Prostate gland (tissue), 2 donors: ENCODE measurements at regions not wholly inside any gene's neighbourhood (a gene's known extent, or its start where the extent isn't known, plus 50 kb on each side); places are given as distances from the start of the nearest gene placed in this dataset.

Source experiments
- DNase-seq: peaks from one replicate; pipeline ENCODE4 v3.0.0-alpha.2; 2019; ENCODE audit warnings: low spot score
- H3K27ac ChIP-seq, 2 donors: fragments of 200-600 bp; sonication (generic); 2 replicates each; pipeline ENCODE4 v1.5.1; 2017 to 2019
- H3K27me3 ChIP-seq: fragments of 200-600 bp; sonication (generic); replicated peaks from 2 replicates; pipeline ENCODE4 v1.5.1; 2019; ENCODE audit not compliant: insufficient read depth
- H3K36me3 ChIP-seq, 2 donors: fragments of 200-600 bp; sonication (generic); 1 replicate in 1 of 2; 2 replicates in 1 of 2; pipeline versions ENCODE4 v1.5.1 to v1.8.1; 2017 to 2019
- H3K4me1 ChIP-seq: fragments of 200-600 bp; sonication (generic); replicated peaks from 2 replicates; pipeline ENCODE4 v1.5.1; 2019
- H3K4me3 ChIP-seq, 2 donors: fragments of 200-600 bp; sonication (generic); 2 replicates each; pipeline ENCODE4 v1.5.1; 2017 to 2019
- H3K9me3 ChIP-seq: fragments of 200-600 bp; sonication (generic); 2 replicates; pipeline ENCODE4 v1.5.1; 2017
- CTCF ChIP-seq, 4 experiments: fragments of 200-600 bp in 2 of 4; fragments of 450-650 bp in 2 of 4; sonication (generic) in 2 of 4; IDR thresholded peaks; 1 replicate in 3 of 4; 2 replicates in 1 of 4; pipeline ENCODE4 v1.5.1; 2016 to 2019; ENCODE audit warnings: antibody characterized with exemption in 4 of 4, mild to moderate bottlenecking in 2 of 4, moderate library complexity in 2 of 4
- POLR2A ChIP-seq: fragments of 450-650 bp; IDR thresholded peaks from one replicate; pipeline ENCODE4 v1.6.1; 2016; ENCODE audit warnings: antibody characterized with exemption, mild to moderate bottlenecking
- POLR2AphosphoS5 ChIP-seq: sonication (generic); formaldehyde crosslinking; IDR thresholded peaks from one replicate; pipeline ENCODE4 v1.6.1; 2017; ENCODE audit warnings: antibody characterized with exemption
- WGBS: methylation state at CpG from one replicate; pipeline ENCODE4 v1.1.5; 2018; 5-methylcytosine and 5-hydroxymethylcytosine counted together
- intact Hi-C: fragments of 100-400 bp; cut with DNase I; formaldehyde crosslinking; loops from one replicate; pipeline ENCODE4 v1.14.2; 2022

- no peak overlapping the region for H3K4me3 ChIP-seq
- DNase-seq = no peak
- intact Hi-C loops = no loop called here
- no peak for TF ChIP-seq CTCF (IDR thresholded peaks at IDR 0.05)
- H3K4me1 ChIP-seq = no peaks in the 10 kb centered on the region
- H3K36me3 ChIP-seq = no peaks in the 10 kb centered on the region
- H3K9me3 ChIP-seq = no peaks in the 10 kb centered on the region
- no peak overlapping the region for H3K27ac ChIP-seq
- WGBS = 72% methylated on average over 5 of the region's 5 CpGs
- H3K27me3 ChIP-seq = no peaks in the 10 kb centered on the region
Observed at GRCh38 chr11:82117362-82117761, 616.3 kb downstream of the FAM181B start.

DNA sequence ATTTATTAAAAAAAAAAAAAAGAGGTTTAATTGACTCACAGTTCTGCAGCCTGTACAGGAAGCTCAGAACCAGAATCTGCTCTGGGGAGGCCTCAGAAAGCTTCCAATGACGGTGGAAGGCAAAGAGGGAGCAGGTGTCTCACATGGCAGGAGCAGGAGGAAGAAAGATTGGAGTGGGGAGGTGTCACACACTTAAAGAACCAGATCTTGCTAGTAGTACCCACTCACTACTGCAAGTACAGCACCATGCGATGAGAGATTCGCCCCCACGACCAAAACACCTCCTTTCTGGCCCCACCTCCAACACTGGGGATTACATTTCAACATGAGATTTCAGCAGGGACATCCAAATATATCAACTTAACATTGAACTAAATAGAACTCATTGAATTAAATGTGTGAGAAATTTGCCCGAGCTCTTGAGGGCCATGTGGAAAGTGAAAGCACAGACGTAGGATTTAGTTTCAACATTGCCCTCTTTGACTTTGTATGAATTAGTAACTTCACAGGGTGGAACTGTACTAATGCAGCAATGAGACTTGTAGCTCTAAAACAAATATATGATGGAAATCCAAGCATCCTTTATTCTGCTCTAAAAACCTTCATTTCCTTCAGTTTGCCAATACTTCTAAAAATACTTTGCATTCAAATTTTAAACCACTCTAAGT lies 628.2 kb downstream of the FAM181B start:
- H3K4me3 ChIP-seq = no peak overlapping the region
- no peak overlapping the region for H3K27ac ChIP-seq
- H3K9me3 ChIP-seq = no peaks in the 10 kb centered on the region
- no peaks in the 10 kb centered on the region for H3K36me3 ChIP-seq
- no peaks in the 10 kb centered on the region for H3K4me1 ChIP-seq
- no peaks in the 10 kb centered on the region for H3K27me3 ChIP-seq
- 65% methylated on average over 6 of the region's 6 CpGs for WGBS
- intact Hi-C loops = no loop called here
- TF ChIP-seq POLR2A (no peak), POLR2AphosphoS5 (no peak), CTCF (IDR thresholded peaks at IDR 0.05) (no peak)
- no peak for DNase-seq

GRCh38 chr11:82092904-82093303 lies 640.8 kb downstream of the FAM181B start:
- TF ChIP-seq POLR2A = no peak
- no peak for TF ChIP-seq POLR2AphosphoS5
- no peak for TF ChIP-seq CTCF (IDR thresholded peaks at IDR 0.05)
- intact Hi-C loops = no loop called here
- no peaks in the 10 kb centered on the region for H3K36me3 ChIP-seq
- DNase-seq = no peak
- no peaks in the 10 kb centered on the region for H3K4me1 ChIP-seq
- H3K27me3 ChIP-seq = no peaks in the 10 kb centered on the region
- H3K4me3 ChIP-seq = no peak overlapping the region
- H3K9me3 ChIP-seq = no peaks in the 10 kb centered on the region
- H3K27ac ChIP-seq = no peak overlapping the region

DNA sequence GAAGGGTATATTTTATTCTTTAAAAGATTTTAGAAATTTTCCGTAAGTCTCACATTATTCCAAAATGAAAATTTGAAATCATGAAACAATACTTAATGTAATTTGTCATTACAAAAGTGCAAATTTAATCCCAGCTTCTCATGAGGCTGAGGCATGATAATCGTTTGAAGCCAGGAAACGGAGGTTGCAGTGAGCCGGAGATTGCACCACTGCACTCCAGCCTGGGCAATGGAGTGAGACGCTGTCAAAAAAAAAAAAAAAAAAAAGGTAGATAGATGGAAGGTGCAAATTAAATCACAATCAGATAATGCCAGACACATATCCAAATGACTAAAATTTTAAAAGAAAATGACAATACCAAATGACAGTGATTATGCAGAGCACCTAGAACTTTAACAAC lies 644.2 kb downstream of the FAM181B start:
- 84% methylated on average over 5 of the region's 5 CpGs for WGBS
- intact Hi-C loops = no loop called here

More for the DNA sequence above, 644.2 kb downstream of the FAM181B start:
- H3K36me3 ChIP-seq = no peaks in the 10 kb centered on the region
- no peak for DNase-seq
- H3K4me3 ChIP-seq = no peak overlapping the region
- no peaks in the 10 kb centered on the region for H3K27me3 ChIP-seq
- no peaks in the 10 kb centered on the region for H3K4me1 ChIP-seq
- H3K27ac ChIP-seq = no peak overlapping the region
- TF ChIP-seq POLR2A (no peak), POLR2AphosphoS5 (no peak), CTCF (IDR thresholded peaks at IDR 0.05) (no peak)
- H3K9me3 ChIP-seq = no peaks in the 10 kb centered on the region
